ENCODE measurements at regions not wholly inside any gene's neighbourhood (a gene's known extent, or its start where the extent isn't known, plus 50 kb on each side); places are given as distances from the start of the nearest gene placed in this dataset.

DNA sequence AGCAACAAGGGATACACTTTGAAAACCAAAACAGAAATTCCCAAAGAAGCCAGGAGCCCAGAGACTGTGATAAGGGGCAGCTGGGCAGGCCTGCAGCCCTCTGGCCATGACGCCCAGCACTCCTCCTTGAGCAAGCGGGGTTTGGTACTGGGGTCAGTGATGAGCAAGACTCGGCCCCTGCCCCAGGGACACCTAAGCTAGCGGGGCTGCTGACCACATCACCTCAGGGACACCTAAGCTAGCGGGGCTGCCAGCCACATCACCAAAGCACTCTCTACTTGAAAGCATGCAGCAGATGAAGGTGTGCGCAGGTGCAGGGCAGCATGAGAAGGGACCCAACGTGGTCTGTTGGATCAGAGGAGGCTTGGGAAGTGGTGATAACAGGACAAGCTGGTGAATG, 108.0 kb upstream of the PPP2R2D start:
- Histone ChIP-seq H3K36me3 (no peaks in the 10 kb centered on the region), H3K27ac (no peak overlapping the region), H3K4me3 (no peak overlapping the region), H3K4me1 (no peaks in the 10 kb centered on the region), H3K9me3 (peaks cover 0 to 11% (median 3%) of the 10 kb centered on the region in 3 donors), H3K27me3 (peaks cover 0 to 19% of the 10 kb centered on the region in 2 donors)
- peak in 1 of 2 donors; percentile 37 for DNase-seq
- TF ChIP-seq, protein P1, sequence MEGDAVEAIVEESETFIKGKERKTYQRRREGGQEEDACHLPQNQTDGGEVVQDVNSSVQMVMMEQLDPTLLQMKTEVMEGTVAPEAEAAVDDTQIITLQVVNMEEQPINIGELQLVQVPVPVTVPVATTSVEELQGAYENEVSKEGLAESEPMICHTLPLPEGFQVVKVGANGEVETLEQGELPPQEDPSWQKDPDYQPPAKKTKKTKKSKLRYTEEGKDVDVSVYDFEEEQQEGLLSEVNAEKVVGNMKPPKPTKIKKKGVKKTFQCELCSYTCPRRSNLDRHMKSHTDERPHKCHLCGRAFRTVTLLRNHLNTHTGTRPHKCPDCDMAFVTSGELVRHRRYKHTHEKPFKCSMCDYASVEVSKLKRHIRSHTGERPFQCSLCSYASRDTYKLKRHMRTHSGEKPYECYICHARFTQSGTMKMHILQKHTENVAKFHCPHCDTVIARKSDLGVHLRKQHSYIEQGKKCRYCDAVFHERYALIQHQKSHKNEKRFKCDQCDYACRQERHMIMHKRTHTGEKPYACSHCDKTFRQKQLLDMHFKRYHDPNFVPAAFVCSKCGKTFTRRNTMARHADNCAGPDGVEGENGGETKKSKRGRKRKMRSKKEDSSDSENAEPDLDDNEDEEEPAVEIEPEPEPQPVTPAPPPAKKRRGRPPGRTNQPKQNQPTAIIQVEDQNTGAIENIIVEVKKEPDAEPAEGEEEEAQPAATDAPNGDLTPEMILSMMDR (IDR thresholded peaks at IDR 0.05) = no peak
- intact Hi-C loops (cut with DNase I; ENCODE audit: low total_unique reads) = no loop called here

DNA sequence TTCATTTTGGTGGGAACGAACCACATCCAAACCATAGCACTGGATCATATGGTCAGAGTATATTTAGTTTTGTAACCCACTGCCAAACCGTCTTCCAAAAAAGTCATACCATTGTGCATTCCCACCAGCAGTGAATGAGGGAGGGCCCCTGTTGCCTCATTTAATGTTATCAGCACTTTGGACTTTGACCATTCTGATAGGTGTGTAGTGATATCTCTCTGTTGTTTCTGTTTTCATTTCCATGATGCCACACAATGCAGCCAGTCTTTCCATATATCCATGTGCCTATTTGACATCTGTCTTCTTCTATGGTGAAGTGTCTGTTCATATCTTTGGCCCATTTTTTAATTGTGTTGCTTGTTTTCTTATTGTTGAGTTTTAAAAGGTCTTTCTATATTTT, 105.0 kb upstream of the PPP2R2D start:
- H3K27ac ChIP-seq = no peak overlapping the region
- peaks cover 0 to 13% of the 10 kb centered on the region in 2 donors for H3K27me3 ChIP-seq
- H3K9me3 ChIP-seq = peaks cover 0 to 21% (median 19%) of the 10 kb centered on the region in 3 donors
- H3K4me3 ChIP-seq = no peak overlapping the region
- no peaks in the 10 kb centered on the region for H3K4me1 ChIP-seq
- intact Hi-C loops (cut with DNase I; ENCODE audit: low total_unique reads) = no loop called here
- TF ChIP-seq, protein P1 (IDR thresholded peaks at IDR 0.05) = no peak
- H3K36me3 ChIP-seq = no peaks in the 10 kb centered on the region
- no peak for DNase-seq

DNA sequence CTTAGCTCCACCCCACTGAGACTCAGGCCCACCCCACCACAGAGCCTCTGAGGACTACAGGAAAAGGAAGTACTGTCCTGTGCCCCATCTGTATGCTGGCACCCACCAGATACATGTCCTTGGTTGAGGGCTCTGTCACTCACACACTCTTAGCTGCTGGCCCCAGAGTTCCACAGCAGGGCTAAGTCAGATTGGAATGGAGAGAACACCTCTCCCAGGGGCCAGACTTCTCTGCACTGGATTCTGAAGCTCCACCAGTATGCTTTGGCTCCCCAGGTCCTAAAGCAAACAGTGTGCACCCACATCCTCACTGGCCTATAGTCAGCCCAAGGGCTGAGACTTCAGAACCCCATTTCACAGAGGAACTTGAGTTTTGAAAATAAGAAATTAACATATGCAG, 103.2 kb upstream of the PPP2R2D start:
- no peak overlapping the region for H3K27ac ChIP-seq
- H3K4me1 ChIP-seq = no peaks in the 10 kb centered on the region
- peaks cover 0 to 21% (median 19%) of the 10 kb centered on the region in 3 donors for H3K9me3 ChIP-seq
- no peak overlapping the region for H3K4me3 ChIP-seq
- no peak for DNase-seq
- no peaks in the 10 kb centered on the region for H3K36me3 ChIP-seq
- intact Hi-C loops (cut with DNase I; ENCODE audit: low total_unique reads) = no loop called here
- peaks cover 0 to 3% of the 10 kb centered on the region in 2 donors for H3K27me3 ChIP-seq
- TF ChIP-seq, protein P1 (IDR thresholded peaks at IDR 0.05) = no peak

DNA sequence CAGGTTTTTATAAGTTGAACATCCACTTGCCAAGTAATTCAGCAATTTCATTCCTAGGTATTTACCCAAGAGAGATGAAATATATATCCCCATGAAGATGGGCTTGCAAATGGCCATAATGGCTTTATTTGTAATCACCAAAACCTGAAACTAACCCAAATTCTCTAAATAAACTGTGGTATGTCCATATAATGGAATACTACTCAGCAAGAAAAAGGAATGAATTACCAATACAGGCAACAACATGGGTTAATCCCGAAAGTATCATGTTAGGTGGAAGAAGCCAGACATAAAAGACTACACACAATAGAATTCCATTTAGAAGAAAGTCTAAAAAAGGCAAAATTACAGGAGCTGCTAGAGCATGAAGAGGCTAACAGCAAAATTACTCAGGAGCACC, 101.4 kb upstream of the PPP2R2D start:
- Histone ChIP-seq H3K27ac (no peak overlapping the region), H3K27me3 (no peaks in the 10 kb centered on the region), H3K9me3 (peaks cover 0 to 21% (median 19%) of the 10 kb centered on the region in 3 donors), H3K4me1 (no peaks in the 10 kb centered on the region), H3K4me3 (no peak overlapping the region), H3K36me3 (no peaks in the 10 kb centered on the region)
- intact Hi-C loops (cut with DNase I; ENCODE audit: low total_unique reads) = no loop called here
- DNase-seq = no peak
- TF ChIP-seq, protein P1 (IDR thresholded peaks at IDR 0.05) = no peak

DNA sequence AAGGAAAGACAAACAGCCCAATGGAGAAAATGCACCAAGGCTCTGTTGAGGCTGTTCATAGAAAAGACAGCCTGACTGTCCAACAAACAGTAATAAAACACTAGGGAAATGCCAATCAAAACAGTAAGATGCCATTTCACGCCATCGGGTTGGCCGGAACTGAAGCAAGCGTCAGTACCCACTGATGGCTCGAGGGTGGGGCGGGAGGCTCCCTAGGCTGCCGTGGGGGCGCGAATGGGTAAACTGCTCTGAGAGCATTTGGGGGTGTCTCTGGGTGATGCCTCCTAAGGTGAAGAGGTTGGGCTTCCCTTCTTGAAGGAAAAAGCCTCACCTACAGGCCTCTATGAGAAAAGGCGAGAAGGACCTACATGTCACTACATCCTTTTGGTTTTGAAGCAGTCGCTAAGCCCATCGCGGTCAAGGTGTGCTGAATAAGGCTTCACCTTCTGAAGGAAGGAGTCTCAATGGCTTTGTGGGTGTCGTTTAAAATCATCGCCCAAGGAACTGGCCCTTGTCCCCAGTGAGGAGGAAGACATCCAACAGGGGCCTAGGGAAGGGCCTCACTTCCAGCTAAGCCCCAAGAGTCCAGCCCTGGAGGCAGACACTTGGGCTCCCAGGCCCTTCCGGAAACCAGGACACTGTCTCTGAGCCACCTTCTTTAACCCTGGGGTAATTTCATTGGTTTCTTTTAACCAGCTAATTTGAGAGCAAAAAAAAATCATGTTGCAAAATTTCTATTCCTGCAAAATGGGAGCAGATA, 98.5 kb upstream of the PPP2R2D start:
- peaks cover 0 to 2% of the 10 kb centered on the region in 2 donors for H3K27me3 ChIP-seq
- peak in 1 of 2 donors; percentile 32 for DNase-seq
- intact Hi-C loops (cut with DNase I; ENCODE audit: low total_unique reads) = no loop called here

More for the DNA sequence above, 98.5 kb upstream of the PPP2R2D start:
- H3K27ac ChIP-seq = no peak overlapping the region
- TF ChIP-seq, protein P1 (IDR thresholded peaks at IDR 0.05) = no peak
- peaks cover 0 to 16% (median 14%) of the 10 kb centered on the region in 3 donors for H3K9me3 ChIP-seq
- H3K4me3 ChIP-seq = no peak overlapping the region
- no peaks in the 10 kb centered on the region for H3K4me1 ChIP-seq
- H3K36me3 ChIP-seq = no peaks in the 10 kb centered on the region

Measured in tibial artery (tissue), 4 donors.